ENCODE measurements at regions not wholly inside any gene's neighbourhood (a gene's known extent, or its start where the extent isn't known, plus 50 kb on each side); places are given as distances from the start of the nearest gene placed in this dataset.
A peak's percentile ranks its signal among the peaks of the same experiment; 100 is the strongest.

DNA sequence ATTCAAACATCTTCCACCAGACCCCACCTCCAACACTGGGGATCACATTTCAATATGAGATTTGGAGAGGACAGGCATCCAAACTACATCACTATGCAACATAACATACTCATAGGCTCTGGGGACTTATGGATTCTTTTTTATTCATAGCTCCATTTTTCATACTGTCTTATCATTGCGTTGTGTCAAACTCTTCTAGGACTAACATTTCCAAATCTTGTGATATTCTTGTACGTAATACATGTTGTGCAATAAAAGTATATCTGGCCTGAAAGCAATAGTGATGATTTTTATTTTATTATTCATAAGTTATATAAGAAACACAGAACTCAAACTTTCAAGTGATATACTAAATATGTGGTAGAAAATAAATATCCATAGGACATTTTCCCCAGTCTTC, 60.6 kb upstream of the ACTR3 start:
- DNase-seq (ENCODE audit: low read depth in 2 of 2): peak; percentile 10 to 68
- TF ChIP-seq, protein P1, sequence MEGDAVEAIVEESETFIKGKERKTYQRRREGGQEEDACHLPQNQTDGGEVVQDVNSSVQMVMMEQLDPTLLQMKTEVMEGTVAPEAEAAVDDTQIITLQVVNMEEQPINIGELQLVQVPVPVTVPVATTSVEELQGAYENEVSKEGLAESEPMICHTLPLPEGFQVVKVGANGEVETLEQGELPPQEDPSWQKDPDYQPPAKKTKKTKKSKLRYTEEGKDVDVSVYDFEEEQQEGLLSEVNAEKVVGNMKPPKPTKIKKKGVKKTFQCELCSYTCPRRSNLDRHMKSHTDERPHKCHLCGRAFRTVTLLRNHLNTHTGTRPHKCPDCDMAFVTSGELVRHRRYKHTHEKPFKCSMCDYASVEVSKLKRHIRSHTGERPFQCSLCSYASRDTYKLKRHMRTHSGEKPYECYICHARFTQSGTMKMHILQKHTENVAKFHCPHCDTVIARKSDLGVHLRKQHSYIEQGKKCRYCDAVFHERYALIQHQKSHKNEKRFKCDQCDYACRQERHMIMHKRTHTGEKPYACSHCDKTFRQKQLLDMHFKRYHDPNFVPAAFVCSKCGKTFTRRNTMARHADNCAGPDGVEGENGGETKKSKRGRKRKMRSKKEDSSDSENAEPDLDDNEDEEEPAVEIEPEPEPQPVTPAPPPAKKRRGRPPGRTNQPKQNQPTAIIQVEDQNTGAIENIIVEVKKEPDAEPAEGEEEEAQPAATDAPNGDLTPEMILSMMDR (IDR thresholded peaks at IDR 0.05; ENCODE audit: low read depth, low read length): no peak

DNA sequence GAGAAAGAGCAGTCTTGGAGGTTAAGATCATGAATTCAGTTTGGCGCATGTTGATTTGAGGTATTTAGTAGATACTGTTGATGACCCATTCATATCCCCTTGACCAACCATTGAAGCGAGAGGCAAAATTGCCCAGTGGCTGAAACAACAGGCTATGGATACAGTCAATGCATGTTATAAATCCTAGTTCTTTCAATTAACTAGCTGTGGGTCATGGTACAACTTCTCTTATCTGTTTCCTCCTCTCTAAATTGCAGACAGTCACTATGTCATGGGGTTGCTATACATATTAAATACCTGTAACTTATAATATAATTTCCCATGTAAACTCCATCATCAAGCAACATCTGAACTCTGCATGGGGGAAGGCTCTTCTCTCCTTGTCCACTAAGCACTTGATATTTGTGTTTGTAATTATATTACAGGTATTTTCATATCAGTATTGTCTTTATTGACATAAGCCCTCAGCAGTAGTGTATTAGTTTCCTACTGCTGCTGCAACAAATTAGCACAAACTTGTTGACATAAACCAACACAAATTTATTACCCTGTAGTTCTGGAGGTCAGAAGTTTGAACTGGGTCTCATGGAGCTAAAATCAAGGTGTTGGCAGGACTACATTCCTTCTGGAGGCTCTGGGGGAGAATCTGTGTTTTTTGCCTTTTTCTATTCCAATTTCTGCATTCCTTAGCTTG, 61.7 kb upstream of the ACTR3 start:
- no peak for DNase-seq (ENCODE audit: low read depth in 2 of 2)
- TF ChIP-seq, protein P1 (IDR thresholded peaks at IDR 0.05; ENCODE audit: low read depth, low read length): no peak
- no peak overlapping the region for H3K4me3 ChIP-seq (replicated peaks in 1 of 2; ENCODE audit: low read depth in 2 of 2, low read length in 2 of 2)

More for the DNA sequence above, 60.6 kb upstream of the ACTR3 start:
- H3K4me3 ChIP-seq (replicated peaks in 1 of 2; ENCODE audit: low read depth in 2 of 2, low read length in 2 of 2): no peak overlapping the region

- DNase-seq (ENCODE audit: low read depth in 2 of 2): no peak
- H3K4me3 ChIP-seq (replicated peaks in 1 of 2; ENCODE audit: low read depth in 2 of 2, low read length in 2 of 2): no peak overlapping the region
- TF ChIP-seq, protein P1 (IDR thresholded peaks at IDR 0.05; ENCODE audit: low read depth, low read length): no peak
Measured at GRCh38 chr2:113827426-113827825, 62.5 kb upstream of the ACTR3 start.

- no peak for DNase-seq (ENCODE audit: low read depth in 2 of 2)
- no peak overlapping the region for H3K4me3 ChIP-seq (replicated peaks in 1 of 2; ENCODE audit: low read depth in 2 of 2, low read length in 2 of 2)
- TF ChIP-seq, protein P1 (IDR thresholded peaks at IDR 0.05; ENCODE audit: low read depth, low read length): no peak
Measured at GRCh38 chr2:113826346-113827285, 63.3 kb upstream of the ACTR3 start.

- no peak for DNase-seq (ENCODE audit: low read depth in 2 of 2)
Measured at GRCh38 chr2:113823716-113824595, 65.9 kb upstream of the ACTR3 start.

More at GRCh38 chr2:113823716-113824595, 65.9 kb upstream of the ACTR3 start:
- TF ChIP-seq, protein P1 (IDR thresholded peaks at IDR 0.05; ENCODE audit: low read depth, low read length): no peak
- H3K4me3 ChIP-seq (replicated peaks in 1 of 2; ENCODE audit: low read depth in 2 of 2, low read length in 2 of 2): no peak overlapping the region
